ENCODE measurements at regions not wholly inside any gene's neighbourhood (a gene's known extent, or its start where the extent isn't known, plus 50 kb on each side); places are given as distances from the start of the nearest gene placed in this dataset.
"Not testable (repeated sequence)": the region's sequence is repeated elsewhere in the genome, so short reads cannot be mapped to it uniquely, and the experiment has no call there.

- not testable (repeated sequence) for H3K4me3 ChIP-seq (ENCODE audit: low read depth in 1 of 2, low read length in 2 of 2)
Measured at GRCh38 chr9:40970340-40970739, 158.1 kb downstream of the FOXD4L6 start.

GRCh38 chr9:40962461-40962860 lies 166.0 kb downstream of the FOXD4L6 start:
- H3K27me3 ChIP-seq (ENCODE audit: low read depth, low read length); H3K9me3 ChIP-seq (ENCODE audit: control insufficient read depth in 1 of 2, low read length in 2 of 2); H3K36me3 ChIP-seq (ENCODE audit: control insufficient read depth in 1 of 2, insufficient read depth in 2 of 2, low read length in 2 of 2); H3K4me1 ChIP-seq (ENCODE audit: control insufficient read depth in 1 of 2, insufficient read depth in 2 of 2, low read length in 2 of 2); H3K27ac ChIP-seq (ENCODE audit: low read length); H3K4me3 ChIP-seq (ENCODE audit: low read depth in 1 of 2, low read length in 2 of 2): not testable (repeated sequence)

More at GRCh38 chr9:40970340-40970739, 158.1 kb downstream of the FOXD4L6 start:
- H3K9me3 ChIP-seq (ENCODE audit: control insufficient read depth in 1 of 2, low read length in 2 of 2); H3K4me1 ChIP-seq (ENCODE audit: control insufficient read depth in 1 of 2, insufficient read depth in 2 of 2, low read length in 2 of 2); H3K27me3 ChIP-seq (ENCODE audit: low read depth, low read length); H3K36me3 ChIP-seq (ENCODE audit: control insufficient read depth in 1 of 2, insufficient read depth in 2 of 2, low read length in 2 of 2); H3K27ac ChIP-seq (ENCODE audit: low read length): not testable (repeated sequence)

GRCh38 chr9:40951876-40952494 lies 176.5 kb downstream of the FOXD4L6 start:
- H3K4me3 ChIP-seq (ENCODE audit: low read depth in 1 of 2, low read length in 2 of 2); H3K4me1 ChIP-seq (ENCODE audit: control insufficient read depth in 1 of 2, insufficient read depth in 2 of 2, low read length in 2 of 2); H3K36me3 ChIP-seq (ENCODE audit: control insufficient read depth in 1 of 2, insufficient read depth in 2 of 2, low read length in 2 of 2); H3K27ac ChIP-seq (ENCODE audit: low read length); H3K9me3 ChIP-seq (ENCODE audit: control insufficient read depth in 1 of 2, low read length in 2 of 2); H3K27me3 ChIP-seq (ENCODE audit: low read depth, low read length): not testable (repeated sequence)

GRCh38 chr9:40946228-40946627 lies 182.3 kb downstream of the FOXD4L6 start:
- H3K4me3 ChIP-seq (ENCODE audit: low read depth in 1 of 2, low read length in 2 of 2); H3K36me3 ChIP-seq (ENCODE audit: control insufficient read depth in 1 of 2, insufficient read depth in 2 of 2, low read length in 2 of 2); H3K9me3 ChIP-seq (ENCODE audit: control insufficient read depth in 1 of 2, low read length in 2 of 2); H3K27me3 ChIP-seq (ENCODE audit: low read depth, low read length); H3K4me1 ChIP-seq (ENCODE audit: control insufficient read depth in 1 of 2, insufficient read depth in 2 of 2, low read length in 2 of 2); H3K27ac ChIP-seq (ENCODE audit: low read length): not testable (repeated sequence)

GRCh38 chr9:40942730-40943129 lies 185.8 kb downstream of the FOXD4L6 start:
- not testable (repeated sequence) for H3K4me1 ChIP-seq (ENCODE audit: control insufficient read depth in 1 of 2, insufficient read depth in 2 of 2, low read length in 2 of 2); H3K27me3 ChIP-seq (ENCODE audit: low read depth, low read length); H3K9me3 ChIP-seq (ENCODE audit: control insufficient read depth in 1 of 2, low read length in 2 of 2); H3K27ac ChIP-seq (ENCODE audit: low read length); H3K4me3 ChIP-seq (ENCODE audit: low read depth in 1 of 2, low read length in 2 of 2); H3K36me3 ChIP-seq (ENCODE audit: control insufficient read depth in 1 of 2, insufficient read depth in 2 of 2, low read length in 2 of 2)

- H3K27ac ChIP-seq (ENCODE audit: low read length); H3K4me1 ChIP-seq (ENCODE audit: control insufficient read depth in 1 of 2, insufficient read depth in 2 of 2, low read length in 2 of 2); H3K36me3 ChIP-seq (ENCODE audit: control insufficient read depth in 1 of 2, insufficient read depth in 2 of 2, low read length in 2 of 2); H3K27me3 ChIP-seq (ENCODE audit: low read depth, low read length); H3K4me3 ChIP-seq (ENCODE audit: low read depth in 1 of 2, low read length in 2 of 2): not testable (repeated sequence)
- peaks cover 9 to 13% of the 10 kb centered on the region in 2 donors for H3K9me3 ChIP-seq (ENCODE audit: control insufficient read depth in 1 of 2, low read length in 2 of 2)
Measured at GRCh38 chr9:40939888-40940209, 188.6 kb downstream of the FOXD4L6 start.

- H3K27me3 ChIP-seq (ENCODE audit: low read depth, low read length); H3K4me1 ChIP-seq (ENCODE audit: control insufficient read depth in 1 of 2, insufficient read depth in 2 of 2, low read length in 2 of 2); H3K36me3 ChIP-seq (ENCODE audit: control insufficient read depth in 1 of 2, insufficient read depth in 2 of 2, low read length in 2 of 2); H3K27ac ChIP-seq (ENCODE audit: low read length); H3K4me3 ChIP-seq (ENCODE audit: low read depth in 1 of 2, low read length in 2 of 2): not testable (repeated sequence)
- H3K9me3 ChIP-seq (ENCODE audit: control insufficient read depth in 1 of 2, low read length in 2 of 2): peaks cover 12 to 17% of the 10 kb centered on the region in 2 donors
Measured at GRCh38 chr9:40939201-40939887, 189.1 kb downstream of the FOXD4L6 start.

GRCh38 chr9:40935336-40935735 lies 193.1 kb downstream of the FOXD4L6 start:
- no peaks in the 10 kb centered on the region for H3K36me3 ChIP-seq (ENCODE audit: control insufficient read depth in 1 of 2, insufficient read depth in 2 of 2, low read length in 2 of 2)

GRCh38 chr9:40934480-40934879 lies 194.0 kb downstream of the FOXD4L6 start:
- H3K36me3 ChIP-seq (ENCODE audit: control insufficient read depth in 1 of 2, insufficient read depth in 2 of 2, low read length in 2 of 2); H3K4me3 ChIP-seq (ENCODE audit: low read depth in 1 of 2, low read length in 2 of 2): not testable (repeated sequence)
- H3K9me3 ChIP-seq (ENCODE audit: control insufficient read depth in 1 of 2, low read length in 2 of 2): peaks cover 21 to 31% of the 10 kb centered on the region in 2 donors

More at GRCh38 chr9:40935336-40935735, 193.1 kb downstream of the FOXD4L6 start:
- no peaks in the 10 kb centered on the region for H3K4me1 ChIP-seq (ENCODE audit: control insufficient read depth in 1 of 2, insufficient read depth in 2 of 2, low read length in 2 of 2)
- peak overlapping the region in 1 of 2 donors; percentile 1 for H3K4me3 ChIP-seq (ENCODE audit: low read depth in 1 of 2, low read length in 2 of 2)
- no peaks in the 10 kb centered on the region for H3K27me3 ChIP-seq (ENCODE audit: low read depth, low read length)
- H3K9me3 ChIP-seq (ENCODE audit: control insufficient read depth in 1 of 2, low read length in 2 of 2): peaks cover 21 to 26% of the 10 kb centered on the region in 2 donors
- H3K27ac ChIP-seq (ENCODE audit: low read length): no peak overlapping the region

GRCh38 chr9:40930426-40930825 lies 198.1 kb downstream of the FOXD4L6 start:
- not testable (repeated sequence) for H3K36me3 ChIP-seq (ENCODE audit: control insufficient read depth in 1 of 2, insufficient read depth in 2 of 2, low read length in 2 of 2); H3K27me3 ChIP-seq (ENCODE audit: low read depth, low read length); H3K27ac ChIP-seq (ENCODE audit: low read length); H3K4me1 ChIP-seq (ENCODE audit: control insufficient read depth in 1 of 2, insufficient read depth in 2 of 2, low read length in 2 of 2)
- H3K9me3 ChIP-seq (ENCODE audit: control insufficient read depth in 1 of 2, low read length in 2 of 2): peaks cover 44 to 61% of the 10 kb centered on the region in 2 donors
- H3K4me3 ChIP-seq (ENCODE audit: low read depth in 1 of 2, low read length in 2 of 2): peak overlapping the region in 1 of 2 donors; percentile 8

More at GRCh38 chr9:40934480-40934879, 194.0 kb downstream of the FOXD4L6 start:
- H3K4me1 ChIP-seq (ENCODE audit: control insufficient read depth in 1 of 2, insufficient read depth in 2 of 2, low read length in 2 of 2); H3K27ac ChIP-seq (ENCODE audit: low read length); H3K27me3 ChIP-seq (ENCODE audit: low read depth, low read length): not testable (repeated sequence)

- not testable (repeated sequence) for H3K27me3 ChIP-seq (ENCODE audit: low read depth, low read length); H3K4me1 ChIP-seq (ENCODE audit: control insufficient read depth in 1 of 2, insufficient read depth in 2 of 2, low read length in 2 of 2); H3K27ac ChIP-seq (ENCODE audit: low read length); H3K36me3 ChIP-seq (ENCODE audit: control insufficient read depth in 1 of 2, insufficient read depth in 2 of 2, low read length in 2 of 2)
- peak overlapping the region in 1 of 2 donors; percentile 14 for H3K4me3 ChIP-seq (ENCODE audit: low read depth in 1 of 2, low read length in 2 of 2)
- peaks cover 43 to 65% of the 10 kb centered on the region in 2 donors for H3K9me3 ChIP-seq (ENCODE audit: control insufficient read depth in 1 of 2, low read length in 2 of 2)
Measured at GRCh38 chr9:40929488-40929845, 199.0 kb downstream of the FOXD4L6 start.
